ENCODE measurements at regions not wholly inside any gene's neighbourhood (a gene's known extent, or its start where the extent isn't known, plus 50 kb on each side); places are given as distances from the start of the nearest gene placed in this dataset.

DNA sequence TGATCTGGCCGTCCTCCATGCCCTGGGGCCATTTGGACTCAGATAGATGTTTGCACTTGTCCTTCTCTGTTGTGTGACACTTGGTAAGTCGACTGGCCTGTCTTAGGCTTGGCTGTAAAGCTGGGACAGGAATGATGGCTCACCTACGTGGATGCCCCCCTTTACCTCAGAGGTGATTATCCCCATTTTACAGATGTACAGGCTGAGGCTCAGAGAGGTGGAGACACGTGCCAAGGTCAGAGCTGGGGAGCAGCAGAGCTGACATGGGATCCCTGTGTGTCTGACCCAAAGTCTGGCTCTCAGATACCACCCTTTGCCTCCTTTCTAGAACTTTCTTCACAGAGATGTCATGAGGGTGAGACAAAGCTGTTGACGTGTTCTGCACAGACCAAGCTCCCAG, 71.3 kb upstream of the CIBAR2 start:
- in situ Hi-C loops (cut with HindIII; ENCODE audit: low sequenced_read_pairs) = no loop called here
- H3K4me3 ChIP-seq (ENCODE audit: low read depth, low read length) = no peak overlapping the region
- TF ChIP-seq, protein P1, sequence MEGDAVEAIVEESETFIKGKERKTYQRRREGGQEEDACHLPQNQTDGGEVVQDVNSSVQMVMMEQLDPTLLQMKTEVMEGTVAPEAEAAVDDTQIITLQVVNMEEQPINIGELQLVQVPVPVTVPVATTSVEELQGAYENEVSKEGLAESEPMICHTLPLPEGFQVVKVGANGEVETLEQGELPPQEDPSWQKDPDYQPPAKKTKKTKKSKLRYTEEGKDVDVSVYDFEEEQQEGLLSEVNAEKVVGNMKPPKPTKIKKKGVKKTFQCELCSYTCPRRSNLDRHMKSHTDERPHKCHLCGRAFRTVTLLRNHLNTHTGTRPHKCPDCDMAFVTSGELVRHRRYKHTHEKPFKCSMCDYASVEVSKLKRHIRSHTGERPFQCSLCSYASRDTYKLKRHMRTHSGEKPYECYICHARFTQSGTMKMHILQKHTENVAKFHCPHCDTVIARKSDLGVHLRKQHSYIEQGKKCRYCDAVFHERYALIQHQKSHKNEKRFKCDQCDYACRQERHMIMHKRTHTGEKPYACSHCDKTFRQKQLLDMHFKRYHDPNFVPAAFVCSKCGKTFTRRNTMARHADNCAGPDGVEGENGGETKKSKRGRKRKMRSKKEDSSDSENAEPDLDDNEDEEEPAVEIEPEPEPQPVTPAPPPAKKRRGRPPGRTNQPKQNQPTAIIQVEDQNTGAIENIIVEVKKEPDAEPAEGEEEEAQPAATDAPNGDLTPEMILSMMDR (IDR thresholded peaks at IDR 0.05; ENCODE audit: low read depth, low read length) = no peak
- DNase-seq (ENCODE audit: low read depth, low spot score) = no peak

DNA sequence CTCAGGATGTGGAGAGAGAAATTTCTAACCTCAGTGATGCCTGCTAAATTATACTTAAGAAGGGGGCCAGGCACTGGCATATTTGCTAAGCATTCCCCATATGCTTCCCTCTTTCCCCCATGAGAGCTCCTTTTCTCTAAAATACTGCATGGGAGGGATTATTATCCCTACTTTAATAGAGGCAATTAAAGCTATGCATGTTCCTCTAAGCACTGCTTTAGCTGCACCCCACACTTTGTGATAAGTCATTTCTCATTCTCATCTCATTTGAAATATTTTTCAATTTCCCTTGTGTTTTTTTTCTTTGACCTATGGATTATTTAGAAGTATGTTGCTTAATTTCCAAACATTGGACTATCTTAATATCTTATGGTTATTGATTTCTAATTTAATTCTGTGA, 72.1 kb upstream of the CIBAR2 start:
- TF ChIP-seq, protein P1 (IDR thresholded peaks at IDR 0.05; ENCODE audit: low read depth, low read length) = no peak
- in situ Hi-C loops (cut with HindIII; ENCODE audit: low sequenced_read_pairs) = no loop called here
- H3K4me3 ChIP-seq (ENCODE audit: low read depth, low read length) = no peak overlapping the region
- no peak for DNase-seq (ENCODE audit: low read depth, low spot score)

DNA sequence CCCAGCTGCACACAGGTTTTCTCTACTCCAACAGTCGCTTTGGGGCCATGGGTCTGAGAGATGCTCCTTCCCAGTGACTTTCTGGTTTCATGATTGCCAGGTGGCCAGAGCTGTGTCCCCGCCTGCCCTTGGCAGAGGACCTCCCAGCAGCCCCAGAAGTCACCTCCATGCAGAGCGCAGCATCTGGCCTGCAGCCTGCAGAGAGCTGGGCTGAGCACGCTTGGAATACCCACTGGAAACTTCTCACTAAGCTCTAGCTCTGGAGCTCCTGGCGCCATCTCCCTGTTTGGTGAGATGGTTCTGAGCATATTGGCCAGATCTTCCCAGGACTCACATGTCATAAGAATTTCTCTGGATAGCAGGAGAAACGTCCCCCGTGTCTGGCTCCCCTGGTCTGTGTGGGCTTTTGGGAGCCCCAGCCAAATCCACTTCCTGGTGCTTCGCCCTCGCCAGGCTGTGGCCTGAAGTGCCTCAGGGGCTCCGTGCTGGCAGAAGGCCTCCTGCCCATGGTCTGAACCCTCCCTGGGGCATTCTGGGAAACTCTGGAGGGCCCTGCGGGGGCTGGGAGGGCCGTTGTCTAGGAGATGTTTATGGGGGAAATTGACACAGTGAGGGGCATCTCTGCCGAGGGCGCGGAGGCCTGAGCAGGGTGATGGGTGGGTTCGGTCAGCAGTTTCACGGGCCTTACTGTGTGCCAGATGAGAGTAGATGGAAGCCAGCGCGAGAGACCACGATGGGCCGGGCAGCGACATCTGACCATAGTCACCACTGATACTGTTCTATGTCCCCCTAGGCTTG, 73.2 kb upstream of the CIBAR2 start:
- no peak overlapping the region for H3K4me3 ChIP-seq (ENCODE audit: low read depth, low read length)
- TF ChIP-seq, protein P1 (IDR thresholded peaks at IDR 0.05; ENCODE audit: low read depth, low read length) = no peak
- in situ Hi-C loops (cut with HindIII; ENCODE audit: low sequenced_read_pairs) = no loop called here
- DNase-seq (ENCODE audit: low read depth, low spot score) = no peak

DNA sequence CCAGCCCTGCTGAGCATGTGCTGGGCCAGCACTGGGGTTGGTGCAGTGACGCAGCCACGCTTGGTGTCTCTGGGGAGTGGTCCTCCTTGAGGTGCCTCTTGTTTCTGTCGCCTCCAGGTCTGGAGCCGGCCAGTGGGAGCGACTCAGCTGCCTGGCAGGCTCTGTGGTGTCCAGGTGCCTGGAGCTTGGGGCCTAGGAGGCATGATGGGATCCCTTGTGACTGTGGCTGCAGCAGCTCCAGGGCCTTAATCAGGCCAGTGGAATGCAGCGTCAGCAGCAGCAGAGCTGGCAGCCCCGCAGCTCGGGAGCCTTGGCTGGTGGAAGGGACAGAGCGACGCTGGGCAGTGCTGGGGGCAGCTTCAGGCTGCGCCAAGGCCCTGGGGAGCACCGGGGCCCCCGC, 74.7 kb upstream of the CIBAR2 start:
- TF ChIP-seq, protein P1 (IDR thresholded peaks at IDR 0.05; ENCODE audit: low read depth, low read length) = no peak
- in situ Hi-C loops (cut with HindIII; ENCODE audit: low sequenced_read_pairs) = no loop called here
- DNase-seq (ENCODE audit: low read depth, low spot score) = peak; percentile 55
- no peak overlapping the region for H3K4me3 ChIP-seq (ENCODE audit: low read depth, low read length)

DNA sequence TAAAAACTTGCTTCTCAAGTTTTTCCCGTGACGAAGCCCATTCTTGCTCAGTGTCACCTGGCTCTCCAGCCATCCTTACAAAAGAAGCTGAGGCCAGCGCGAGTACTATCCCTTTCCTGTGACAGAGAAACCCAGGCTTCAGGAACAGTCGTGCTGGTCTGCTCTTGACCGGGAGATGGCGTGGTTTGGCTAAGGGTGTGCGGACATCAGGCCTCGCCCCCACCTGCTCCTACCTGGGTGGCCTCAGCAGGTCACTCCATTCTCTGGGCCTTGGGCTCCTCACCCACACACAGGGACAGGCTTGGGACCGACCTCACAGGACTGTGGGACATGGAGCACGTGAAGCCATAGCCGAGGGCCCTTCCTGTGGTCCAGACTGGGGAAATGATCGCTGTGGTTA, 75.2 kb upstream of the CIBAR2 start:
- DNase-seq (ENCODE audit: low read depth, low spot score) = no peak
- no peak overlapping the region for H3K4me3 ChIP-seq (ENCODE audit: low read depth, low read length)
- in situ Hi-C loops (cut with HindIII; ENCODE audit: low sequenced_read_pairs) = no loop called here
- TF ChIP-seq, protein P1 (IDR thresholded peaks at IDR 0.05; ENCODE audit: low read depth, low read length) = no peak

DNA sequence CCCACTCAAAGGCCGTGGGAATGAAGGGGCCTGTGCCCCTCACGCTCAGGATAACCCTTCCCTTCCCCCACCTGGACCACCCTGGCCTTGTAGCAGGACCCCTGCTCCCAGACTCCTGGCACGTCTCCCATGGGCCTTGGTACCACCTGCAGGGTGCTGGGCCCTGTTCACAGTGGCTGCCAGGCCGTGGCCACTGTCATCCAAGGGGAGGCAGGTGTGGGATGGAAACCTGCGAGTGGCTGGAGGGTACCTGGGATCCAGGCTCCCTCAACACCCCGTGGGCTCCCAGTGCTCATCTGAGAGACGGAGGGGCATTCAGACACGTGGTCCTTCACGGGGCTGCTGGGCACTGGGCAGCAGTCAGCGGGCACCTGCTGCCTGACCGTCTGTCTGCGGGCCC, 75.6 kb upstream of the CIBAR2 start:
- TF ChIP-seq, protein P1 (IDR thresholded peaks at IDR 0.05; ENCODE audit: low read depth, low read length) = no peak
- no peak for DNase-seq (ENCODE audit: low read depth, low spot score)
- in situ Hi-C loops (cut with HindIII; ENCODE audit: low sequenced_read_pairs) = no loop called here
- no peak overlapping the region for H3K4me3 ChIP-seq (ENCODE audit: low read depth, low read length)

Measured in astrocyte of the spinal cord (primary cell).